Neural progenitor cell (in vitro differentiated cells): ENCODE measurements at regions not wholly inside any gene's neighbourhood (a gene's known extent, or its start where the extent isn't known, plus 50 kb on each side); places are given as distances from the start of the nearest gene placed in this dataset.

ENCODE experiments used
- DNase-seq: peaks from one replicate; pipeline ENCODE4 v3.0.0-alpha.2; 2016; ENCODE audit warnings: low spot score
- H2AFZ ChIP-seq: fragments of 200-600 bp; sonication (generic); replicated peaks from 2 replicates; pipeline ENCODE4 v1.6.1; 2016; ENCODE audit warnings: antibody characterized with exemption
- H3F3A ChIP-seq: fragments of 200-600 bp; sonication (generic); 2 replicates; pipeline ENCODE4 v1.6.1; 2016; ENCODE audit warnings: antibody characterized with exemption, low read depth
- H3K27ac ChIP-seq: fragments of 200-600 bp; sonication (generic); 2 replicates; pipeline ENCODE4 v1.5.1; 2016; ENCODE audit warnings: mild to moderate bottlenecking
- H3K27me3 ChIP-seq: fragments of 200-600 bp; sonication (generic); 2 replicates; pipeline ENCODE4 v1.6.1; 2016; ENCODE audit warnings: mild to moderate bottlenecking, moderate library complexity
- H3K36me3 ChIP-seq: fragments of 200-600 bp; sonication (generic); 2 replicates; pipeline ENCODE4 v1.5.1; 2016
- H3K4me1 ChIP-seq: fragments of 200-600 bp; sonication (generic); 2 replicates; pipeline ENCODE4 v1.6.1; 2016; ENCODE audit warnings: mixed run types
- H3K4me2 ChIP-seq: fragments of 200-600 bp; sonication (generic); 2 replicates; pipeline ENCODE4 v1.6.1; 2016
- H3K4me3 ChIP-seq: fragments of 200-600 bp; sonication (generic); 2 replicates; pipeline ENCODE4 v1.5.1; 2016
- H3K79me2 ChIP-seq: fragments of 200-600 bp; sonication (generic); 2 replicates; pipeline ENCODE4 v1.6.1; 2016; ENCODE audit warnings: low read depth
- H3K9ac ChIP-seq: fragments of 200-600 bp; sonication (generic); 2 replicates; pipeline ENCODE4 v1.6.1; 2016
- H3K9me3 ChIP-seq: fragments of 200-600 bp; sonication (generic); 2 replicates; pipeline ENCODE4 v1.5.1; 2016; ENCODE audit warnings: low read depth
- H4K20me1 ChIP-seq: fragments of 200-600 bp; sonication (generic); 2 replicates; pipeline ENCODE4 v1.6.1; 2016; ENCODE audit warnings: low read depth
- H3K27ac Mint-ChIP-seq: 3 replicates; pipeline ENCODE4 v1.8.0; 2021; ENCODE audit warnings: mixed read lengths
- H3K27me3 Mint-ChIP-seq: 2 replicates; pipeline ENCODE4 v1.8.0; 2022; ENCODE audit warnings: low read depth, mild to moderate bottlenecking, inconsistent platforms, moderate library complexity, mixed read lengths; ENCODE audit not compliant: insufficient read depth
- H3K36me3 Mint-ChIP-seq: 3 replicates; pipeline ENCODE4 v1.8.0; 2021; ENCODE audit warnings: mixed read lengths
- H3K4me1 Mint-ChIP-seq: 3 replicates; pipeline ENCODE4 v1.8.0; 2021; ENCODE audit warnings: mixed read lengths
- H3K4me3 Mint-ChIP-seq: 3 replicates; pipeline ENCODE4 v1.8.0; 2021; ENCODE audit warnings: mild to moderate bottlenecking, moderate library complexity, mixed read lengths
- H3K9me3 Mint-ChIP-seq: 3 replicates; pipeline ENCODE4 v1.8.0; 2020; ENCODE audit warnings: mixed read lengths
- EZH2 ChIP-seq: fragments of 200-600 bp; sonication (generic); IDR thresholded peaks from 2 replicates; pipeline ENCODE4 v1.6.1; 2017; ENCODE audit warnings: antibody characterized with exemption, mild to moderate bottlenecking, moderate library complexity
- EZH2phosphoT487 ChIP-seq: fragments of 200-600 bp; sonication (generic); IDR thresholded peaks from 2 replicates; pipeline ENCODE4 v1.6.1; 2017; ENCODE audit warnings: antibody characterized with exemption
- TF ChIP-seq, protein P1 (sequence below): fragments of 200-600 bp; sonication (generic); IDR thresholded peaks from 2 replicates; pipeline ENCODE4 v1.5.1; 2017; ENCODE audit warnings: antibody characterized with exemption, mild to moderate bottlenecking

DNA sequence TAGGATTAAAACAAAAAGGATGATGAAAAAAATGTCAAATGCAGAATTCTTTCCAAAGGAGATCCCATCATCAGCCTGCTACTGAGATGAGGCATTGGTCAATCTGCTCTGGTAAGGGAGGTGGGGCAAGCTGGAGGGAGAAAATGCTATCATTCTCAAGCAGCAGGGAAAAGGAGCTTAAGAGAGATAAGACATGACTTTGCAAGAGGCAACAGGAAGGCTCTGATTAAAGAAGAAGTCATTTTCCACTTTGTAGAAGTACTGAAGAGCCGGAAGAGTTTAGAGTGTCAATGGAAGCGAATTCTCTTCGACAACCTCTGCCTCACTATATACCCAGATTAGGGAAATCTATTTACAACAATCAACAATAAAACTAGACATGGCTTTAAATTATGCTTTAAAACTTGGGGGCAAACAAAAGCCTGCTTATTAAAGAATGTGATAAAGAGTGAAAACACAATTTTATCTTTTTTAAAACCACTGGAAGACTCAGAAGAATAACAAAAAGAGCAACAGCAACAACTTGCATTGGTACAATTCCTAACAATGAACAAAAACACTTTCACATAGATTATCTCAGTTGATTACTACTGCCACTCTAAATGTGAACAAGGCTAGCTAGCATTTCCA, 81.8 kb upstream of the NANOGP8 start:
- no peak overlapping the region for H3K4me3 ChIP-seq
- Mint-ChIP-seq H3K36me3 (peaks cover 1% of the 10 kb centered on the region), H3K4me1 (peaks cover 18% of the 10 kb centered on the region), H3K27me3 (no peaks in the 10 kb centered on the region), H3K4me3 (no peak overlapping the region), H3K27ac (no peak overlapping the region), H3K9me3 (no peaks in the 10 kb centered on the region)
- TF ChIP-seq EZH2 (no peak), EZH2phosphoT487 (no peak)
- TF ChIP-seq, protein P1, sequence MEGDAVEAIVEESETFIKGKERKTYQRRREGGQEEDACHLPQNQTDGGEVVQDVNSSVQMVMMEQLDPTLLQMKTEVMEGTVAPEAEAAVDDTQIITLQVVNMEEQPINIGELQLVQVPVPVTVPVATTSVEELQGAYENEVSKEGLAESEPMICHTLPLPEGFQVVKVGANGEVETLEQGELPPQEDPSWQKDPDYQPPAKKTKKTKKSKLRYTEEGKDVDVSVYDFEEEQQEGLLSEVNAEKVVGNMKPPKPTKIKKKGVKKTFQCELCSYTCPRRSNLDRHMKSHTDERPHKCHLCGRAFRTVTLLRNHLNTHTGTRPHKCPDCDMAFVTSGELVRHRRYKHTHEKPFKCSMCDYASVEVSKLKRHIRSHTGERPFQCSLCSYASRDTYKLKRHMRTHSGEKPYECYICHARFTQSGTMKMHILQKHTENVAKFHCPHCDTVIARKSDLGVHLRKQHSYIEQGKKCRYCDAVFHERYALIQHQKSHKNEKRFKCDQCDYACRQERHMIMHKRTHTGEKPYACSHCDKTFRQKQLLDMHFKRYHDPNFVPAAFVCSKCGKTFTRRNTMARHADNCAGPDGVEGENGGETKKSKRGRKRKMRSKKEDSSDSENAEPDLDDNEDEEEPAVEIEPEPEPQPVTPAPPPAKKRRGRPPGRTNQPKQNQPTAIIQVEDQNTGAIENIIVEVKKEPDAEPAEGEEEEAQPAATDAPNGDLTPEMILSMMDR: no peak
- no peak overlapping the region for H3K9ac ChIP-seq
- H4K20me1 ChIP-seq: no peaks in the 10 kb centered on the region
- H3K27ac ChIP-seq: no peak overlapping the region
- H3K79me2 ChIP-seq: no peaks in the 10 kb centered on the region
- H3K4me2 ChIP-seq: no peak overlapping the region
- no peaks in the 10 kb centered on the region for H3K9me3 ChIP-seq
- no peak for DNase-seq
- H2AFZ ChIP-seq: no peak overlapping the region
- no peaks in the 10 kb centered on the region for H3K36me3 ChIP-seq
- H3F3A ChIP-seq: no peaks in the 10 kb centered on the region
- no peaks in the 10 kb centered on the region for H3K27me3 ChIP-seq
- H3K4me1 ChIP-seq: peaks cover 19% of the 10 kb centered on the region

GRCh38 chr15:35161694-35162093, 76.6 kb upstream of the NANOGP8 start:
- H3K4me3 Mint-ChIP-seq: no peak overlapping the region
- H3K36me3 Mint-ChIP-seq: peaks cover 1% of the 10 kb centered on the region
- H3K27ac ChIP-seq: no peak overlapping the region
- no peaks in the 10 kb centered on the region for H3K79me2 ChIP-seq
- H3K4me1 Mint-ChIP-seq: peaks cover 2% of the 10 kb centered on the region
- no peak overlapping the region for H2AFZ ChIP-seq
- H3F3A ChIP-seq: no peaks in the 10 kb centered on the region
- no peaks in the 10 kb centered on the region for H3K27me3 Mint-ChIP-seq
- no peak overlapping the region for H3K4me3 ChIP-seq
- DNase-seq: no peak
- no peaks in the 10 kb centered on the region for H3K9me3 Mint-ChIP-seq
- no peak overlapping the region for H3K9ac ChIP-seq
- no peaks in the 10 kb centered on the region for H3K36me3 ChIP-seq
- H3K9me3 ChIP-seq: no peaks in the 10 kb centered on the region
- H3K27me3 ChIP-seq: no peaks in the 10 kb centered on the region
- H3K4me2 ChIP-seq: no peak overlapping the region
- peaks cover 14% of the 10 kb centered on the region for H3K4me1 ChIP-seq
- no peak overlapping the region for H3K27ac Mint-ChIP-seq
- TF ChIP-seq EZH2: no peak
- no peak for TF ChIP-seq EZH2phosphoT487
- TF ChIP-seq, protein P1: no peak
- H4K20me1 ChIP-seq: no peaks in the 10 kb centered on the region

DNA sequence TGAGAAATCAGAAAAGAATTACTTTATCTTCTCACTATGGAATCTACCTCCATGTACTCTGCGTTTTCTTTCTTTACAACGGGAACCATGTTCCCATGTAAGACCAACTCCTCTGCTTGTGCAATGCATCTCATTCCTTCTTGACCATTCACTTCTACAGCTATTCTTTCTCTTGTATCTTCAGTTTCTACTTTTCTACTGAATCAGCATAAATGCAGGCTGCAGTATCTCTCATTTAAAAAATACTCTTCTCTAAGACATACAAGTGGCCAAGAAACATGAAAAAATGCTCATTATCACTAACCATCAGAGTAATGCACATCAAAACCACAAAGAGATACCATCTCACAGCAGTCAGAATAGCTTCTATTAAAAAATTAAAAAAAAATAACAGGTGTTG, 74.1 kb upstream of the NANOGP8 start:
- DNase-seq: no peak
- Mint-ChIP-seq H3K27me3 (no peaks in the 10 kb centered on the region), H3K9me3 (no peaks in the 10 kb centered on the region), H3K27ac (no peak overlapping the region), H3K36me3 (peaks cover 1% of the 10 kb centered on the region), H3K4me3 (no peak overlapping the region), H3K4me1 (no peaks in the 10 kb centered on the region)
- Histone ChIP-seq H3K4me2 (no peak overlapping the region), H3F3A (no peaks in the 10 kb centered on the region), H3K4me3 (no peak overlapping the region), H3K9me3 (no peaks in the 10 kb centered on the region), H3K27me3 (no peaks in the 10 kb centered on the region), H3K79me2 (no peaks in the 10 kb centered on the region), H3K4me1 (no peaks in the 10 kb centered on the region), H4K20me1 (no peaks in the 10 kb centered on the region), H3K9ac (no peak overlapping the region), H3K27ac (no peak overlapping the region), H2AFZ (no peak overlapping the region), H3K36me3 (no peaks in the 10 kb centered on the region)
- TF ChIP-seq EZH2: no peak
- no peak for TF ChIP-seq EZH2phosphoT487
- TF ChIP-seq, protein P1: no peak
